ENCODE measurements at regions not wholly inside any gene's neighbourhood (a gene's known extent, or its start where the extent isn't known, plus 50 kb on each side); places are given as distances from the start of the nearest gene placed in this dataset.

DNA sequence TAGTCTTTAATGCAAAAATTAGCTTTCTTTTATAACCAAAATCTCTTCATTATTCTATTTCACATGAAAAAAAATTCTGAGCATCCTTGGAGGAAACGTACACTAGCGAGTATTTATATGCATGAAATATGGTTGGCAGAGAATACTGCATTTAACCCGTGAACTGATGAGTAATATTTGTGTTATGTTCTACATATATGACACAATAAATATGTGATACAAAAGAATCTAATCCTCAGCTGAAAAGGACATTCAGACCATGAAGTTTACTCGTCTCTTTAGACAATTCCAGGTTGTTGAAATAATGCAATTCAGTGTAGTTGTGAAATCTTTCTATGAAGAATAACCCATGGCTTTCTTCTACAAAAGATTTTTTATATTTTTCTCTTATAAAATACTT lies 524.8 kb upstream of the MAN1A1 start:
- Histone ChIP-seq H3K4me3 (ENCODE audit: low read length in 3 of 3) (no peak overlapping the region), H3K36me3 (ENCODE audit: control insufficient read depth in 2 of 3, insufficient read depth in 3 of 3, low read length in 3 of 3) (no peaks in the 10 kb centered on the region), H3K9ac (ENCODE audit: low read length in 3 of 3) (no peak overlapping the region), H3K9me3 (ENCODE audit: control insufficient read depth in 2 of 3, insufficient read depth in 1 of 3, low read length in 3 of 3) (no peaks in the 10 kb centered on the region), H3K4me1 (ENCODE audit: control insufficient read depth in 2 of 3, insufficient read depth in 2 of 3, low read depth in 1 of 3, low read length in 3 of 3) (no peaks in the 10 kb centered on the region), H3K27ac (ENCODE audit: low read depth in 2 of 2, low read length in 2 of 2) (no peak overlapping the region), H3K27me3 (ENCODE audit: control insufficient read depth, insufficient read depth, low read length) (no peaks in the 10 kb centered on the region)
- DNase-seq (no peak), FAIRE-seq (no peak)
- intact Hi-C loops (cut with DNase I) = no loop called here
- TF ChIP-seq CTCF (IDR thresholded peaks at IDR 0.05; ENCODE audit: borderline replicate concordance, extremely low read depth, insufficient read depth) = no peak

DNA sequence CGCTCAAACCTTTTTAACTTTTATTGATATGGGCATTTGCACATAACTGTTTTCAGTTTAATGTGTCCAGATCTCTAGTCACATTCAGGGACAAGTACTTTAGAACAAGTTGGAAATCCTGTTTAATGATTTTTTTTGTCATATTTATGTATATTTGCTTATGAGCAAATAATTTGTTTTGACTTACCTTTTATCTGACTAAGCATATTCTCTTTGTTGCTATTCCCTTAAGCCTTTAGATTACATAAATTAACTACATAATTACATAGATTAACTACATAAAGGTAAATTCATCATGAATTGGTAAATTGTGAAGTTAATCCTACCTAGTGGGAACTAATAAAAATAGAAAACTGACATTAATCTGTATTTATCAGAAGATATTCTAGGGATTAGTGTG lies 523.5 kb upstream of the MAN1A1 start:
- intact Hi-C loops (cut with DNase I) = no loop called here
- DNase-seq (no peak), FAIRE-seq (no peak)
- H3K36me3 ChIP-seq (ENCODE audit: control insufficient read depth in 2 of 3, insufficient read depth in 3 of 3, low read length in 3 of 3) = no peaks in the 10 kb centered on the region
- no peaks in the 10 kb centered on the region for H3K4me1 ChIP-seq (ENCODE audit: control insufficient read depth in 2 of 3, insufficient read depth in 2 of 3, low read depth in 1 of 3, low read length in 3 of 3)
- H3K27ac ChIP-seq (ENCODE audit: low read depth in 2 of 2, low read length in 2 of 2) = no peak overlapping the region
- H3K9ac ChIP-seq (ENCODE audit: low read length in 3 of 3) = no peak overlapping the region
- H3K9me3 ChIP-seq (ENCODE audit: control insufficient read depth in 2 of 3, insufficient read depth in 1 of 3, low read length in 3 of 3) = no peaks in the 10 kb centered on the region
- H3K4me3 ChIP-seq (ENCODE audit: low read length in 3 of 3) = no peak overlapping the region
- no peaks in the 10 kb centered on the region for H3K27me3 ChIP-seq (ENCODE audit: control insufficient read depth, insufficient read depth, low read length)
- no peak for TF ChIP-seq CTCF (IDR thresholded peaks at IDR 0.05; ENCODE audit: borderline replicate concordance, extremely low read depth, insufficient read depth)

- Histone ChIP-seq H3K9me3 (ENCODE audit: control insufficient read depth in 2 of 3, insufficient read depth in 1 of 3, low read length in 3 of 3) (no peaks in the 10 kb centered on the region), H3K9ac (ENCODE audit: low read length in 3 of 3) (no peak overlapping the region), H3K36me3 (ENCODE audit: control insufficient read depth in 2 of 3, insufficient read depth in 3 of 3, low read length in 3 of 3) (no peaks in the 10 kb centered on the region), H3K27me3 (ENCODE audit: control insufficient read depth, insufficient read depth, low read length) (no peaks in the 10 kb centered on the region), H3K4me3 (ENCODE audit: low read length in 3 of 3) (no peak overlapping the region), H3K27ac (ENCODE audit: low read depth in 2 of 2, low read length in 2 of 2) (no peak overlapping the region), H3K4me1 (ENCODE audit: control insufficient read depth in 2 of 3, insufficient read depth in 2 of 3, low read depth in 1 of 3, low read length in 3 of 3) (no peaks in the 10 kb centered on the region)
- FAIRE-seq (no peak), DNase-seq (no peak)
- TF ChIP-seq CTCF (IDR thresholded peaks at IDR 0.05; ENCODE audit: borderline replicate concordance, extremely low read depth, insufficient read depth) = no peak
- intact Hi-C loops (cut with DNase I) = no loop called here
Measured at GRCh38 chr6:119871520-119871919, 522.0 kb upstream of the MAN1A1 start.

Data from kidney (tissue), 13 donors.